GM18907 (cell line): ENCODE measurements at regions not wholly inside any gene's neighbourhood (a gene's known extent, or its start where the extent isn't known, plus 50 kb on each side); places are given as distances from the start of the nearest gene placed in this dataset.
"Not testable (repeated sequence)": the region's sequence is repeated elsewhere in the genome, so short reads cannot be mapped to it uniquely, and the experiment has no call there.

Experiments used
- ATAC-seq: cut with Tn5 transposase; IDR thresholded peaks from one replicate; pipeline ENCODE4 v1.9.1; 2021; ENCODE audit warnings: mild to moderate bottlenecking, moderate library complexity; ENCODE audit not compliant: unreplicated experiment

- not testable (repeated sequence) for ATAC-seq
These were observed 268.2 kb downstream of the RNF152 start for GRCh38 chr18:61624631-61625030.

GRCh38 chr18:61619783-61620182 is 273.0 kb downstream of the RNF152 start:
- no peak for ATAC-seq

GRCh38 chr18:61618816-61619215 is 274.0 kb downstream of the RNF152 start:
- ATAC-seq, result no peak

- ATAC-seq, result no peak
These were observed 276.6 kb downstream of the RNF152 start for GRCh38 chr18:61616111-61616610.

GRCh38 chr18:61612517-61612916 is 279.3 kb downstream of the CDH20 start:
- ATAC-seq, result no peak

- ATAC-seq, result no peak
These were observed 275.9 kb downstream of the CDH20 start for GRCh38 chr18:61609131-61609530.

GRCh38 chr18:61608316-61608715 is 275.1 kb downstream of the CDH20 start:
- no peak for ATAC-seq

GRCh38 chr18:61607867-61608266 is 274.6 kb downstream of the CDH20 start:
- ATAC-seq, result no peak

- no peak for ATAC-seq
These were observed 273.5 kb downstream of the CDH20 start for GRCh38 chr18:61606759-61607158.

- no peak for ATAC-seq
These were observed 272.9 kb downstream of the CDH20 start for GRCh38 chr18:61606068-61606660.

- no peak for ATAC-seq
These were observed 272.3 kb downstream of the CDH20 start for GRCh38 chr18:61605376-61606067.
